ENCODE measurements at regions not wholly inside any gene's neighbourhood (a gene's known extent, or its start where the extent isn't known, plus 50 kb on each side); places are given as distances from the start of the nearest gene placed in this dataset.

Small RNA genes in the stretch of these regions (small RNA-seq; reads per million reads assigned to genes)
- gene AC245291.3 (ENCODE audit: insufficient read depth in 2 of 3, insufficient read length in 3 of 3, low read depth in 2 of 3, low replicate concordance in 1 of 3): 0 reads per million in 3 experiments
- 0 reads per million in 3 experiments for gene IGLVVII-41-1 (ENCODE audit: insufficient read depth in 2 of 3, insufficient read length in 3 of 3, low read depth in 2 of 3, low replicate concordance in 1 of 3)

Measured in HepG2 (cell line).